GM13976 (cell line): ENCODE measurements at regions not wholly inside any gene's neighbourhood (a gene's known extent, or its start where the extent isn't known, plus 50 kb on each side); places are given as distances from the start of the nearest gene placed in this dataset.

Experiments used
- DNase-seq: peaks from one replicate; pipeline ENCODE4 v3.0.0; 2012; ENCODE audit warnings: low spot score
- CTCF ChIP-seq: IDR thresholded peaks from 2 replicates; pipeline ENCODE4 v1.5.1; 2012; ENCODE audit warnings: borderline replicate concordance, mild to moderate bottlenecking; ENCODE audit not compliant: insufficient read depth; ENCODE audit errors: extremely low read depth, missing control alignments, control extremely low read depth
- in situ Hi-C: fragments of 300-500 bp; cut with MboI; formaldehyde crosslinking; loops from one replicate; pipeline ENCODE4 v1.12.0; 2022; ENCODE audit warnings: low sequenced_read_pairs, mixed read lengths, inconsistent platforms; ENCODE audit not compliant: unreplicated experiment

GRCh38 chr10:44017483-44018145 is 367.3 kb downstream of the CXCL12 start:
- in situ Hi-C loops = no loop called here
- DNase-seq = no peak

GRCh38 chr10:44016589-44017482 is 368.1 kb downstream of the CXCL12 start:
- no peak for DNase-seq
- in situ Hi-C loops = no loop called here
- TF ChIP-seq CTCF = no peak

More at GRCh38 chr10:44017483-44018145, 367.3 kb downstream of the CXCL12 start:
- no peak for TF ChIP-seq CTCF

GRCh38 chr10:44015702-44016500 is 367.2 kb upstream of the ZNF32 start:
- in situ Hi-C loops = no loop called here
- TF ChIP-seq CTCF = no peak
- DNase-seq = no peak

DNA sequence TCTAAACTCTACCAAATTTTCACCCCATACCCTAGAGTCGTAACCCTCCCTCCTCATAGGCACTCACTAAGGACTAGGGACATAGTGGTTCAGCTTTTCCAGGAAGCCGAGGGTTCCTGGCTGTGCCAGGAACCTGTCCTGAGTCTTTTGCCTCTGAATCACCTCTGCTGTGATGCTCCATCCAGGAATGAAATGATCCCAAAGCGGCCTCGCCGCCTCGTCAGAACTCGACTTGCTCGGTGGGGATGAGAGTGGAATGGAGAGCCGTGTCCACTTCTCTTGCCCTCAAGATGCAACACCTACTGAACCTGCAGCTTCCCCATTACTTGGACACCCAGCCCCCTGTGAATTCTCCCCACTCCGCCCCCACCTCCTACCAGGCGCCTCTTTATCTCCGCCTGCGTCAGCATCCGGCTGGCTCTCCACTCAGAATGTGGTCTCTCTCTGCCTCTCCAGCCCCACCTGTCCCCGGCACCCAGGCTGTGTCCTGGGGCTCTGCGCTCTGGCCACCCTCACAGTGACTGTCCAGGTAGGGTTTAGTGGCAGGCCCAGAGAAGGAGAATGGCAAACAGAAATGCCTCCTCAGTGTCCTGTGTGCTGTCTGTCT is 366.1 kb upstream of the ZNF32 start:
- TF ChIP-seq CTCF = no peak
- in situ Hi-C loops = no loop called here
- no peak for DNase-seq

DNA sequence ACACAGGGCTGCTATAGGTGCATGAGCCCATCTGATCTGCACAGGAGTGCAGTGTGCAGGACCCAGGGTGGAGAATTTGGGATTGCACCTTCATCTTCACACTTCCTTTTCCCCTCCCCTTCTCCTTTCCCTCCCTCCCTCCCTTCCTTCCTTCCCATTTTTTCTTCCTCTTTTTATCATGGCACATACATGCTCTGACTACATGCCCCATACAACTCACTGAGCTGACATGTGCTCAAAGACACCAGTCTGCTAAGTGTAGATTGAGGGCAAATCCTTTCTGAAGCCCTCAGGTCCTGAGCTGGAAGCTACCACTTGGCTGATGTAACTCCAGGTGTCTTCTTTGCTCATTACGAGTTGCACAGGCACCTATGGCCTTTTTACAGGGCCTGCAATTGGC is 365.3 kb upstream of the ZNF32 start:
- TF ChIP-seq CTCF = no peak
- no peak for DNase-seq
- in situ Hi-C loops = no loop called here

DNA sequence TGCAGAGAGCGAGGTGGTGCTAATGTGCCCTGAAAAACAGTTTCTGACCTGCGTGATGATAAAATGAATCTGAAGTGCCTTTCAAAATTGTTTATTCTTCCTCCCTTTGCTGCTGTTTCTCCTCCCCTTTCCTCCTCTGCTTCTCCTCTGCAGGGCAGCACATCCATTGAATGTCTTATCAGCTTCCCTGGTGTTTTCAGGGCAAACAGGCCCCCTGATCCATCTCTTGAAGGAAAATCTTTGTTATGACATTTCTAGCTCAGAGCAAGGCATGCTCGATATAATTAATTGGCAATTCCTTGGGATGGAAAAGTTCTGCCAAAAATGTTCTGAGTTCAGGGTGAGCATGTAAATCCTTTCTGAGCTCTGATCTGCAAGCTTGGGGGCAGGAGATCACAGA is 364.2 kb upstream of the ZNF32 start:
- in situ Hi-C loops = no loop called here
- DNase-seq = no peak
- no peak for TF ChIP-seq CTCF
